ENCODE measurements at regions not wholly inside any gene's neighbourhood (a gene's known extent, or its start where the extent isn't known, plus 50 kb on each side); places are given as distances from the start of the nearest gene placed in this dataset.

- H3K36me3 ChIP-seq (replicated peaks; ENCODE audit: low read depth, low read length) = no peaks in the 10 kb centered on the region
- H3K9me3 ChIP-seq (ENCODE audit: insufficient read depth, low read length) = no peaks in the 10 kb centered on the region
- H3K4me2 ChIP-seq (ENCODE audit: low read length) = no peak overlapping the region
- H3K4me1 ChIP-seq (ENCODE audit: low read length) = no peaks in the 10 kb centered on the region
- no peak overlapping the region for H2AFZ ChIP-seq (ENCODE audit: low read depth, low read length)
- no peaks in the 10 kb centered on the region for H3K79me2 ChIP-seq (ENCODE audit: low read length)
- no peaks in the 10 kb centered on the region for H4K20me1 ChIP-seq (ENCODE audit: insufficient read depth, low read length)
- no peaks in the 10 kb centered on the region for H3K27me3 ChIP-seq (ENCODE audit: low read depth, low read length)
- no peak overlapping the region for H3K27ac ChIP-seq (ENCODE audit: low read length)
- H3K9ac ChIP-seq (ENCODE audit: low read length) = no peak overlapping the region
- TF ChIP-seq CTCF (IDR thresholded peaks at IDR 0.05; ENCODE audit: low read depth, low read length) = no peak
- no peak for TF ChIP-seq EZH2phosphoT487 (IDR thresholded peaks at IDR 0.05; ENCODE audit: low read depth)
- H3K4me3 ChIP-seq (ENCODE audit: low read length) = no peak overlapping the region
Observed at GRCh38 chr5:117100176-117100575, 525.6 kb upstream of the SEMA6A start.

- Histone ChIP-seq H3K4me3 (ENCODE audit: low read length) (no peak overlapping the region), H2AFZ (ENCODE audit: low read depth, low read length) (no peak overlapping the region), H3K79me2 (ENCODE audit: low read length) (no peaks in the 10 kb centered on the region), H3K27me3 (ENCODE audit: low read depth, low read length) (no peaks in the 10 kb centered on the region), H3K9me3 (ENCODE audit: insufficient read depth, low read length) (no peaks in the 10 kb centered on the region), H3K4me2 (ENCODE audit: low read length) (no peak overlapping the region), H3K36me3 (replicated peaks; ENCODE audit: low read depth, low read length) (no peaks in the 10 kb centered on the region), H3K9ac (ENCODE audit: low read length) (no peak overlapping the region), H4K20me1 (ENCODE audit: insufficient read depth, low read length) (no peaks in the 10 kb centered on the region), H3K4me1 (ENCODE audit: low read length) (no peaks in the 10 kb centered on the region), H3K27ac (ENCODE audit: low read length) (no peak overlapping the region)
- TF ChIP-seq EZH2phosphoT487 (IDR thresholded peaks at IDR 0.05; ENCODE audit: low read depth) (no peak), CTCF (IDR thresholded peaks at IDR 0.05; ENCODE audit: low read depth, low read length) (no peak)
Observed at GRCh38 chr5:117098094-117098493, 523.5 kb upstream of the SEMA6A start.

GRCh38 chr5:117095346-117096332, 521.0 kb upstream of the SEMA6A start:
- H3K27me3 ChIP-seq (ENCODE audit: low read depth, low read length) = no peaks in the 10 kb centered on the region
- H3K9ac ChIP-seq (ENCODE audit: low read length) = no peak overlapping the region
- H3K4me2 ChIP-seq (ENCODE audit: low read length) = no peak overlapping the region
- no peaks in the 10 kb centered on the region for H3K9me3 ChIP-seq (ENCODE audit: insufficient read depth, low read length)
- no peaks in the 10 kb centered on the region for H3K4me1 ChIP-seq (ENCODE audit: low read length)
- H3K4me3 ChIP-seq (ENCODE audit: low read length) = no peak overlapping the region
- H3K36me3 ChIP-seq (replicated peaks; ENCODE audit: low read depth, low read length) = no peaks in the 10 kb centered on the region
- TF ChIP-seq CTCF (IDR thresholded peaks at IDR 0.05; ENCODE audit: low read depth, low read length) = no peak
- TF ChIP-seq EZH2phosphoT487 (IDR thresholded peaks at IDR 0.05; ENCODE audit: low read depth) = no peak
- H3K27ac ChIP-seq (ENCODE audit: low read length) = no peak overlapping the region
- H3K79me2 ChIP-seq (ENCODE audit: low read length) = no peaks in the 10 kb centered on the region
- H2AFZ ChIP-seq (ENCODE audit: low read depth, low read length) = no peak overlapping the region
- H4K20me1 ChIP-seq (ENCODE audit: insufficient read depth, low read length) = no peaks in the 10 kb centered on the region

- Histone ChIP-seq H3K4me3 (ENCODE audit: low read length) (no peak overlapping the region), H3K4me2 (ENCODE audit: low read length) (no peak overlapping the region), H3K36me3 (replicated peaks; ENCODE audit: low read depth, low read length) (no peaks in the 10 kb centered on the region), H2AFZ (ENCODE audit: low read depth, low read length) (no peak overlapping the region), H3K79me2 (ENCODE audit: low read length) (no peaks in the 10 kb centered on the region), H3K4me1 (ENCODE audit: low read length) (no peaks in the 10 kb centered on the region), H3K27ac (ENCODE audit: low read length) (no peak overlapping the region), H3K27me3 (ENCODE audit: low read depth, low read length) (no peaks in the 10 kb centered on the region), H3K9me3 (ENCODE audit: insufficient read depth, low read length) (no peaks in the 10 kb centered on the region), H3K9ac (ENCODE audit: low read length) (no peak overlapping the region), H4K20me1 (ENCODE audit: insufficient read depth, low read length) (no peaks in the 10 kb centered on the region)
- no peak for TF ChIP-seq EZH2phosphoT487 (IDR thresholded peaks at IDR 0.05; ENCODE audit: low read depth)
- no peak for TF ChIP-seq CTCF (IDR thresholded peaks at IDR 0.05; ENCODE audit: low read depth, low read length)
Observed at GRCh38 chr5:117094114-117094815, 519.6 kb upstream of the SEMA6A start.

Data from OCI-LY3 (cell line).